HL-60 (cell line): ENCODE measurements at regions not wholly inside any gene's neighbourhood (a gene's known extent, or its start where the extent isn't known, plus 50 kb on each side); places are given as distances from the start of the nearest gene placed in this dataset.

Experiments
- DNase-seq, 2 experiments: peaks; one replicate each; pipeline ENCODE4 v3.0.0-alpha.2; 2010 to 2020; ENCODE audit warnings: low read depth in 1 of 2, low spot score in 1 of 2
- H3K27ac ChIP-seq: fragments of 250-450 bp; sonication (Bioruptor Pico); replicated peaks from 2 replicates; pipeline ENCODE4 v1.5.1; 2020; ENCODE audit warnings: mild to moderate bottlenecking, moderate library complexity
- H3K27me3 ChIP-seq: fragments of 250-450 bp; sonication (Bioruptor Pico); 2 replicates; pipeline ENCODE4 v1.5.1; 2021; ENCODE audit warnings: mild to moderate bottlenecking, moderate library complexity; ENCODE audit not compliant: insufficient read depth, poor library complexity, severe bottlenecking
- H3K4me3 ChIP-seq: replicated peaks from 2 replicates; pipeline ENCODE4 v1.5.1; 2011; ENCODE audit warnings: mild to moderate bottlenecking, control low read depth, low read length; ENCODE audit not compliant: insufficient read depth
- CTCF ChIP-seq: IDR thresholded peaks from one replicate; pipeline ENCODE4 v1.5.1; 2011; ENCODE audit warnings: low read length, control low read depth, inconsistent platforms; ENCODE audit not compliant: insufficient read depth
- GABPA ChIP-seq: IDR thresholded peaks from 2 replicates; pipeline ENCODE4 v1.6.1; 2012; ENCODE audit warnings: low read depth
- POLR2AphosphoS5 ChIP-seq: IDR thresholded peaks from 2 replicates; pipeline ENCODE4 v1.6.1; 2012; ENCODE audit warnings: low read depth
- SPI1 ChIP-seq: IDR thresholded peaks from 2 replicates; pipeline ENCODE4 v1.6.1; 2012; ENCODE audit warnings: low read depth, mild to moderate bottlenecking, borderline replicate concordance
- TF ChIP-seq, protein P1 (sequence below): IDR thresholded peaks from 2 replicates; pipeline ENCODE4 v1.6.1; 2012; ENCODE audit warnings: low read depth; ENCODE audit not compliant: insufficient replicate concordance

DNA sequence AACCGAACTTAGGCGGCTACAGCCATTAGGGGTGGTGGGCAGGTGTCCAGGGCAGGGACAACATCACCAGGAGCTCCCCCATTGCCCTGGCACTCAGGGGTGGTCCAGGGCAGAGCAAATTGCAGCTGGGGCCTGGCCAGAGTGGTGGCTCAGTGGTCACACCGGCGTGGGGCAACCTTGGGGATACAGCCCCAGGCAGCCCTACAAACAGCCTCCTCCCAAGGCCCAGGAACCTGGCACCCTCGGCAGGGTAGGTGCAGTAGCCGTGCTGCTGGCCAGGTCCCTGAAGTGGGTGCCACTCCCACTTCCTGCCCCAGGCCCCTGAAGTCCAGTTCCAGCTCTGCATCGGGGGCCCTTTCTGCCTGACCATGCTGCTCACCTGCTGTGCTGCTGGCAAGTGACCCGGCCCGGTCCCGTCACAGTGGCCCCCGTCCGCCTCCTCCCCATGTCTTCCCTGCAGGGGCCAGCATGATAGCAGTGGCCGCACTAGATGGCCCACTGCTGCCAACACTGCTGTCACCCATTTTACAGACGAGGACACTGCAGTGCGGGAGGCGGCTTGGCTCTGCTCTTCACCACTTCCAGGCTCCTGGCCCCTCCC, 712.8 kb downstream of the MATN1 start:
- H3K27ac ChIP-seq, result no peak overlapping the region
- DNase-seq, result no peak
- no peaks in the 10 kb centered on the region for H3K27me3 ChIP-seq
- H3K4me3 ChIP-seq, result no peak overlapping the region
- TF ChIP-seq CTCF, result no peak
- TF ChIP-seq GABPA, result no peak
- TF ChIP-seq POLR2AphosphoS5, result no peak
- TF ChIP-seq, protein P1, sequence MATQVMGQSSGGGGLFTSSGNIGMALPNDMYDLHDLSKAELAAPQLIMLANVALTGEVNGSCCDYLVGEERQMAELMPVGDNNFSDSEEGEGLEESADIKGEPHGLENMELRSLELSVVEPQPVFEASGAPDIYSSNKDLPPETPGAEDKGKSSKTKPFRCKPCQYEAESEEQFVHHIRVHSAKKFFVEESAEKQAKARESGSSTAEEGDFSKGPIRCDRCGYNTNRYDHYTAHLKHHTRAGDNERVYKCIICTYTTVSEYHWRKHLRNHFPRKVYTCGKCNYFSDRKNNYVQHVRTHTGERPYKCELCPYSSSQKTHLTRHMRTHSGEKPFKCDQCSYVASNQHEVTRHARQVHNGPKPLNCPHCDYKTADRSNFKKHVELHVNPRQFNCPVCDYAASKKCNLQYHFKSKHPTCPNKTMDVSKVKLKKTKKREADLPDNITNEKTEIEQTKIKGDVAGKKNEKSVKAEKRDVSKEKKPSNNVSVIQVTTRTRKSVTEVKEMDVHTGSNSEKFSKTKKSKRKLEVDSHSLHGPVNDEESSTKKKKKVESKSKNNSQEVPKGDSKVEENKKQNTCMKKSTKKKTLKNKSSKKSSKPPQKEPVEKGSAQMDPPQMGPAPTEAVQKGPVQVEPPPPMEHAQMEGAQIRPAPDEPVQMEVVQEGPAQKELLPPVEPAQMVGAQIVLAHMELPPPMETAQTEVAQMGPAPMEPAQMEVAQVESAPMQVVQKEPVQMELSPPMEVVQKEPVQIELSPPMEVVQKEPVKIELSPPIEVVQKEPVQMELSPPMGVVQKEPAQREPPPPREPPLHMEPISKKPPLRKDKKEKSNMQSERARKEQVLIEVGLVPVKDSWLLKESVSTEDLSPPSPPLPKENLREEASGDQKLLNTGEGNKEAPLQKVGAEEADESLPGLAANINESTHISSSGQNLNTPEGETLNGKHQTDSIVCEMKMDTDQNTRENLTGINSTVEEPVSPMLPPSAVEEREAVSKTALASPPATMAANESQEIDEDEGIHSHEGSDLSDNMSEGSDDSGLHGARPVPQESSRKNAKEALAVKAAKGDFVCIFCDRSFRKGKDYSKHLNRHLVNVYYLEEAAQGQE, result no peak
- TF ChIP-seq SPI1, result no peak

GRCh38 chr1:30009720-30010119, 713.7 kb downstream of the MATN1 start:
- Histone ChIP-seq H3K27me3 (no peaks in the 10 kb centered on the region), H3K27ac (no peak overlapping the region), H3K4me3 (no peak overlapping the region)
- no peak for TF ChIP-seq GABPA
- TF ChIP-seq, protein P1, result no peak
- TF ChIP-seq SPI1, result no peak
- no peak for DNase-seq

DNA sequence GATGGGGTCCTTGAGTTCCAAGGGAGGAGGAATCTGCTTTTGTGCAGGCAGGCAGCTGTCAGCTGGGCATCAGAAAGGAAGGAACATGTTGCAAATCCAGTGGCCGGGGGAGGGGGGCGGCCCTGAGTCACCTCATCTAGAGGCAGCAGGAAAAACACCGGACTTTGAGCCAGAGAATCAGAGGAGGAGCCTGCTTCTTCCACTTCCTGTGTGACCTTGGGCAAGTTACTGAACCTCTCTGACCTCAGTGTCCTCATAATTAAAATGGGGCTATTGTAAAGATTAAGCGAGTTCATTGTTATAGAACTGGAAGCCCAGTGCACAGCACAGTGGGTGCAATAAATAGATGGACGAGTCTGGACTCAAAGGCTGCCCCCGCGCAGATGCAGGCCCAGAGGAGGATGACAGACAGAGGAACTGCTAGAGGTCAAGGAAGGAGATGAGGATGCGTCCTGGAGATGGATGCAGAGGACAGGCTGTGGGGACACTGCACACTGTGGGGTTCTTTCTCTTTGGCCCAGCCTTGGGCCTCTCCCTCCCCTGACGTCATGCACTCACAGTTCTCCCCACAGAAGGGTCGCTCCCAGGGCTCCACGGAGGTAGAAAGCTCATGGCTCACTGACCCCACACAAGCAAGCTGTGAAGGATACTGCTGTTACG, 714.3 kb downstream of the MATN1 start:
- TF ChIP-seq CTCF (no peak), GABPA (no peak), SPI1 (no peak), POLR2AphosphoS5 (no peak)
- TF ChIP-seq, protein P1, result no peak
- Histone ChIP-seq H3K27ac (no peak overlapping the region), H3K27me3 (no peaks in the 10 kb centered on the region), H3K4me3 (no peak overlapping the region)
- DNase-seq, result no peak
